HepG2 (cell line): ENCODE measurements at regions not wholly inside any gene's neighbourhood (a gene's known extent, or its start where the extent isn't known, plus 50 kb on each side); places are given as distances from the start of the nearest gene placed in this dataset.
A peak's percentile ranks its signal among the peaks of the same experiment; 100 is the strongest.

ENCODE experiments used
- ATAC-seq: fragments of 200-7000 bp; cut with Tn5 transposase; 3 replicates; pipeline ENCODE4 v1.9.1; 2020; ENCODE audit warnings: mild to moderate bottlenecking, moderate library complexity
- BruUV-seq: library from RNA; stranded (reverse); fragments of 400-500 nt; replicated peaks from 2 replicates; lab custom pipeline; 2021; lab: Mats Ljungman, UMichigan
- CTCF ChIA-PET: fragments of 300-600 bp; formaldehyde crosslinking; extraction: SDS; loops from one replicate; lab custom pipeline; 2021; ENCODE audit warnings: low total read pairs, inconsistent platforms, low intra/inter-chr PET ratio; lab: Yijun Ruan, JAX
- POLR2A ChIA-PET: fragments of 350-600 bp; sonication (Branson Sonifier 250); formaldehyde crosslinking; loops from one replicate; lab custom pipeline; 2020; ENCODE audit warnings: antibody characterized with exemption, inconsistent platforms; lab: Yijun Ruan, JAX
- DNase-seq: peaks from one replicate; pipeline ENCODE4 v3.0.0-alpha.2; 2015; ENCODE audit warnings: low spot score
- FAIRE-seq: peaks from 3 replicates; lab custom pipeline; 2011; peaks lifted over from hg19 to GRCh38; lab: Jason Lieb, UNC
- H2AFZ ChIP-seq: one replicate; pipeline ENCODE4 v1.6.1; 2011; ENCODE audit warnings: low read length, inconsistent platforms
- H3K27ac ChIP-seq: fragments of 300-600 bp; 3 replicates; pipeline ENCODE4 v1.8.0; 2011; ENCODE audit warnings: mixed run types, mild to moderate bottlenecking, mixed read lengths, low read length, inconsistent platforms; ENCODE audit not compliant: insufficient read depth; ENCODE audit errors: extremely low read length
- H3K27me3 ChIP-seq, 2 experiments: fragments of 200-600 bp in 1 of 2; 2 replicates in 1 of 2; 3 replicates in 1 of 2; pipeline versions ENCODE4 v1.6.0 to v1.8.0; 2011; ENCODE audit warnings: low read length in 2 of 2, mild to moderate bottlenecking in 2 of 2, moderate library complexity in 2 of 2, inconsistent platforms in 1 of 2; ENCODE audit not compliant: insufficient read depth in 2 of 2, control insufficient read depth in 1 of 2
- H3K36me3 ChIP-seq, 2 experiments: fragments of 200-600 bp in 1 of 2; replicated peaks in 1 of 2; 2 replicates in 1 of 2; 3 replicates in 1 of 2; pipeline versions ENCODE4 v1.5.1 to v1.8.0; 2011; ENCODE audit warnings: low read length in 2 of 2, inconsistent platforms in 1 of 2; ENCODE audit not compliant: insufficient read depth in 2 of 2, control insufficient read depth in 1 of 2
- H3K4me1 ChIP-seq: 2 replicates; pipeline ENCODE4 v1.5.1; 2012; ENCODE audit warnings: low read length, inconsistent platforms; ENCODE audit not compliant: insufficient read depth
- H3K4me2 ChIP-seq: 2 replicates; pipeline ENCODE4 v1.6.0; 2011; ENCODE audit warnings: low read depth, low read length, inconsistent platforms
- H3K4me3 ChIP-seq, 3 experiments: fragments of 200-600 bp in 1 of 3; sonication (generic), shearing (Covaris generic) in 1 of 3; replicated peaks in 1 of 3; 2 replicates each; pipeline ENCODE4 v1.5.1; 2011 to 2016; ENCODE audit warnings: low read length in 3 of 3, inconsistent platforms in 2 of 3, low read depth in 2 of 3, mild to moderate bottlenecking in 2 of 3, control low read depth in 1 of 3, mixed read lengths in 1 of 3; ENCODE audit not compliant: insufficient read depth in 1 of 3
- H3K79me2 ChIP-seq: one replicate; pipeline ENCODE4 v1.6.1; 2011; ENCODE audit warnings: low read length, inconsistent platforms; ENCODE audit not compliant: insufficient read depth
- H3K9ac ChIP-seq: 2 replicates; pipeline ENCODE4 v1.6.0; 2011; ENCODE audit warnings: mild to moderate bottlenecking, low read depth, low read length, inconsistent platforms; ENCODE audit not compliant: insufficient read depth
- H3K9me3 ChIP-seq: 2 replicates; pipeline ENCODE4 v1.5.1; 2012; ENCODE audit warnings: mild to moderate bottlenecking, low read length
- H4K20me1 ChIP-seq: 2 replicates; pipeline ENCODE4 v1.6.0; 2011; ENCODE audit warnings: inconsistent platforms, mild to moderate bottlenecking, low read length, moderate library complexity; ENCODE audit not compliant: insufficient read depth
- EHMT2 ChIP-seq: fragments of 200-600 bp; sonication (generic); IDR thresholded peaks from 2 replicates; pipeline ENCODE4 v1.7.0; 2017; ENCODE audit warnings: antibody characterized with exemption, low read depth, low read length, borderline replicate concordance
- FOXA3 ChIP-seq: IDR thresholded peaks from 2 replicates; pipeline ENCODE4 v1.6.1; 2016; ENCODE audit warnings: missing genetic modification reagents, missing compliant biosample characterization
- SNAPC2 ChIP-seq: sonication (generic); formaldehyde crosslinking; IDR thresholded peaks from 2 replicates; pipeline ENCODE4 v1.8.1; 2022; ENCODE audit warnings: mild to moderate bottlenecking, missing genetic modification reagents
- TGIF2 ChIP-seq: IDR thresholded peaks from 2 replicates; pipeline ENCODE4 v1.6.1; 2016; ENCODE audit warnings: control low read depth, missing compliant biosample characterization
- ZNF768 ChIP-seq: sonication (generic); formaldehyde crosslinking; IDR thresholded peaks from 2 replicates; pipeline ENCODE4 v1.4.0; 2020; ENCODE audit warnings: missing genetic modification reagents
- WGBS: methylation state at CpG from one replicate; pipeline ENCODE4 v1.1.6; 2017; ENCODE audit warnings: low lambda C conversion rate; 5-methylcytosine and 5-hydroxymethylcytosine counted together
- in situ Hi-C: cut with HindIII; loops from 2 replicates; pipeline ENCODE4 v1.10.0; 2017; ENCODE audit warnings: low pct_unique_long_range_greater_than_20kb; ENCODE audit not compliant: extremely low pct_ligation_motif_present
- intact Hi-C: fragments of 100-400 bp; cut with micrococcal nuclease; formaldehyde crosslinking; loops from one replicate; pipeline ENCODE4 v1.10.0; 2022; ENCODE audit not compliant: unreplicated experiment
- TF ChIP-seq, protein P1 (sequence below): sonication (generic); formaldehyde crosslinking; IDR thresholded peaks from 2 replicates; pipeline ENCODE4 v1.4.0; 2020; ENCODE audit warnings: low read depth, mild to moderate bottlenecking, missing genetic modification reagents

GRCh38 chr9:129287619-129288305 is 109.7 kb upstream of the IER5L start:
- Histone ChIP-seq H3K4me2 (no peak overlapping the region), H3K4me3 (no peak overlapping the region), H3K9me3 (no peaks in the 10 kb centered on the region), H4K20me1 (no peaks in the 10 kb centered on the region), H3K36me3 (no peaks in the 10 kb centered on the region), H3K79me2 (no peaks in the 10 kb centered on the region), H3K4me1 (peaks cover 15% of the 10 kb centered on the region), H3K9ac (no peak overlapping the region), H3K27ac (no peak overlapping the region), H2AFZ (no peak overlapping the region), H3K27me3 (peaks cover 4 to 40% of the 10 kb centered on the region in 2 experiments)
- ChIA-PET CTCF (no interaction called here), POLR2A (interaction anchor here (1.3 kb wide), 1 partner anchor 46 kb away, joined by 4 read pairs; no protein-coding TSS in a partner anchor)
- WGBS, result 35% methylated on average over 13 of the region's 24 CpGs
- no peak for ATAC-seq
- TF ChIP-seq FOXA3 (CRISPR knock-in tag) (no peak), ZNF768 (CRISPR knock-in tag) (peak; percentile 35; the same call in 1 of the 2 replicates), TGIF2 (no peak)
- TF ChIP-seq, protein P1, sequence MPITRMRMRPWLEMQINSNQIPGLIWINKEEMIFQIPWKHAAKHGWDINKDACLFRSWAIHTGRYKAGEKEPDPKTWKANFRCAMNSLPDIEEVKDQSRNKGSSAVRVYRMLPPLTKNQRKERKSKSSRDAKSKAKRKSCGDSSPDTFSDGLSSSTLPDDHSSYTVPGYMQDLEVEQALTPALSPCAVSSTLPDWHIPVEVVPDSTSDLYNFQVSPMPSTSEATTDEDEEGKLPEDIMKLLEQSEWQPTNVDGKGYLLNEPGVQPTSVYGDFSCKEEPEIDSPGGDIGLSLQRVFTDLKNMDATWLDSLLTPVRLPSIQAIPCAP, result no peak
- no peak for DNase-seq
- no peak for FAIRE-seq
- intact Hi-C loops (no loop called here), in situ Hi-C loops (no loop called here)
- no TSS peak for BruUV-seq

DNA sequence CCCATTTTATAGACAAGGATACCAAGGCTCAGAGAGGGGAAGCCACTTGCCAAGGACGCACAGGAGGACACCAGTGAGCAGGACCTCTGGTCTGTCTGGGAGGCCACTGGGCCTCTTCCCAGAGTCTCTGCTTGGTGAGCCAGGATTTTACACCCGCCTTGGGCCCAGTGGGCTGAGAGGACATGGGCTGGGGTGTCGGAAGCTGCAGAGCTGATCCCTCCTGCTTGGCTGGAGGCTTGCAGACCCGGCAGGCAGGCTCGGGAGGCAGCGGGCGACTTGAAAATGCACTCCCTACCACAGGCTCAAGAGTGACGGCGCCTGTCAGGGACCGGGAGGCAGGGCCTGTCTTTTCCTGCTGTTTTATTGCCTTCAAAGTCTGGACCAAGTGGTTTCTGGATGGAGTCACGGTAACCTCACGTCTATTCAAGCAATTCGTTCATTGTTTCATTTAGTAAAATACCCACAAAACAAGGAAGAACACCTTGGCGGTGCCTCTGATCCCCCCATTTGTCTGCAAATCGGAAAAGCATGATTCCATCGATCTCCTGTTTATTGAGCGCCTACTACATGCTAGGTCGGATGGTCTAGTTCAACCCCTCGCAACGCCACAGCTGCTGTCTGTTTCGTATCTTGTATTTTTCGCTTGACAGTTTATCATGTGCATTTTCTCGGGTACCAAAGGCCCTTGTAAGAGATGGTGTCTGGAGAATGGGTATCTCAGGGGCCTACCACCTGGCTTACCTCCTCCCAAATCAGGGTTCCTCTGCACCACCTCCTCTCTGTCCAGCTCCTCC is 108.1 kb upstream of the IER5L start:
- DNase-seq (no peak), FAIRE-seq (no peak), ATAC-seq (no peak)
- intact Hi-C loops, result no loop called here
- Histone ChIP-seq H3K4me3 (no peak overlapping the region), H3K9ac (no peak overlapping the region), H4K20me1 (no peaks in the 10 kb centered on the region), H3K27ac (no peak overlapping the region), H3K4me2 (no peak overlapping the region), H2AFZ (no peak overlapping the region), H3K4me1 (peaks cover 23% of the 10 kb centered on the region), H3K27me3 (peaks cover 4 to 50% of the 10 kb centered on the region in 2 experiments), H3K36me3 (no peaks in the 10 kb centered on the region), H3K9me3 (no peaks in the 10 kb centered on the region), H3K79me2 (no peaks in the 10 kb centered on the region)
- TF ChIP-seq EHMT2 (no peak), ZNF768 (CRISPR knock-in tag) (peak; percentile 89), SNAPC2 (CRISPR knock-in tag) (no peak)
- WGBS, result 66% methylated on average over 17 of the region's 23 CpGs
- in situ Hi-C loops, result no loop called here
- ChIA-PET CTCF (no interaction called here), POLR2A (no interaction called here)
- no TSS peak for BruUV-seq
